ENCODE measurements at regions not wholly inside any gene's neighbourhood (a gene's known extent, or its start where the extent isn't known, plus 50 kb on each side); places are given as distances from the start of the nearest gene placed in this dataset.

DNA sequence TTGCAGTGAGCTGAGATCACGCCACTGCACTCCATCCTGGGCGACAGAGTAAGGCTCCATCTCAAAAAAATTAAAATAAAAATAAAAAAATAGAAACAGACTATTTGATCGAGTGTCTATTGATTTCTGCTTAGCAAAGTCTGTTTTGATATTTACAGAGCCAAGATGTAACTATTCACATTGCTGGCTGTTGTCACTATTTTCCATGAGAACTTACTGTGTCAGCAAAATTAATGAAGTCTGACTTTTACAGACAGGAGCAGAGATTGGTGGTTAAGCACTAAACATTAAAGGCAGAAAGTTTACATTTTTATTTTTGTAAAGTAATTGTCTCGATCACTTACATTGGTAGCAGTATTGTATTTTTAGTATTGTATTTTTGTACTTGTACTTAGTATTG is 85.0 kb upstream of the CCDC28A start:
- TF ChIP-seq, protein P1, sequence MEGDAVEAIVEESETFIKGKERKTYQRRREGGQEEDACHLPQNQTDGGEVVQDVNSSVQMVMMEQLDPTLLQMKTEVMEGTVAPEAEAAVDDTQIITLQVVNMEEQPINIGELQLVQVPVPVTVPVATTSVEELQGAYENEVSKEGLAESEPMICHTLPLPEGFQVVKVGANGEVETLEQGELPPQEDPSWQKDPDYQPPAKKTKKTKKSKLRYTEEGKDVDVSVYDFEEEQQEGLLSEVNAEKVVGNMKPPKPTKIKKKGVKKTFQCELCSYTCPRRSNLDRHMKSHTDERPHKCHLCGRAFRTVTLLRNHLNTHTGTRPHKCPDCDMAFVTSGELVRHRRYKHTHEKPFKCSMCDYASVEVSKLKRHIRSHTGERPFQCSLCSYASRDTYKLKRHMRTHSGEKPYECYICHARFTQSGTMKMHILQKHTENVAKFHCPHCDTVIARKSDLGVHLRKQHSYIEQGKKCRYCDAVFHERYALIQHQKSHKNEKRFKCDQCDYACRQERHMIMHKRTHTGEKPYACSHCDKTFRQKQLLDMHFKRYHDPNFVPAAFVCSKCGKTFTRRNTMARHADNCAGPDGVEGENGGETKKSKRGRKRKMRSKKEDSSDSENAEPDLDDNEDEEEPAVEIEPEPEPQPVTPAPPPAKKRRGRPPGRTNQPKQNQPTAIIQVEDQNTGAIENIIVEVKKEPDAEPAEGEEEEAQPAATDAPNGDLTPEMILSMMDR (IDR thresholded peaks at IDR 0.05) = no peak
- no peak for TF ChIP-seq EP300 (IDR thresholded peaks at IDR 0.05)
- no peak for TF ChIP-seq POLR2A (IDR thresholded peaks at IDR 0.05)

All from suprapubic skin (tissue), 3 donors.